ENCODE measurements at regions not wholly inside any gene's neighbourhood (a gene's known extent, or its start where the extent isn't known, plus 50 kb on each side); places are given as distances from the start of the nearest gene placed in this dataset.
"Not testable (repeated sequence)": the region's sequence is repeated elsewhere in the genome, so short reads cannot be mapped to it uniquely, and the experiment has no call there.

- DNase-seq (ENCODE audit: extremely low read depth, insufficient read length); H3K4me3 ChIP-seq (replicated peaks; ENCODE audit: low read depth, low read length); H3K27me3 ChIP-seq (replicated peaks; ENCODE audit: control insufficient read depth, insufficient read depth, low read length); H3K36me3 ChIP-seq (ENCODE audit: control insufficient read depth, insufficient read depth, low read length): not testable (repeated sequence)
These were observed 84.3 kb downstream of the IRS2 start for GRCh38 chr13:109702030-109702597.

GRCh38 chr13:109700176-109700575 lies 86.2 kb downstream of the IRS2 start:
- no peak for DNase-seq (ENCODE audit: extremely low read depth, insufficient read length)
- TF ChIP-seq CTCF (IDR thresholded peaks at IDR 0.05; ENCODE audit: insufficient read depth, low read length, poor library complexity, severe bottlenecking) = no peak
- H3K4me3 ChIP-seq (replicated peaks; ENCODE audit: low read depth, low read length) = no peak overlapping the region
- no peaks in the 10 kb centered on the region; the same call in 1 of the 2 replicates for H3K27me3 ChIP-seq (replicated peaks; ENCODE audit: control insufficient read depth, insufficient read depth, low read length)
- H3K36me3 ChIP-seq (ENCODE audit: control insufficient read depth, insufficient read depth, low read length) = no peaks in the 10 kb centered on the region

GRCh38 chr13:109699628-109700071 lies 86.7 kb downstream of the IRS2 start:
- no peak for TF ChIP-seq CTCF (IDR thresholded peaks at IDR 0.05; ENCODE audit: insufficient read depth, low read length, poor library complexity, severe bottlenecking)
- Histone ChIP-seq H3K4me3 (replicated peaks; ENCODE audit: low read depth, low read length) (no peak overlapping the region), H3K27me3 (replicated peaks; ENCODE audit: control insufficient read depth, insufficient read depth, low read length) (no peaks in the 10 kb centered on the region; the same call in 1 of the 2 replicates), H3K36me3 (ENCODE audit: control insufficient read depth, insufficient read depth, low read length) (no peaks in the 10 kb centered on the region)
- no peak for DNase-seq (ENCODE audit: extremely low read depth, insufficient read length)

GRCh38 chr13:109698779-109699178 lies 87.6 kb downstream of the IRS2 start:
- H3K27me3 ChIP-seq (replicated peaks; ENCODE audit: control insufficient read depth, insufficient read depth, low read length) = no peaks in the 10 kb centered on the region
- H3K36me3 ChIP-seq (ENCODE audit: control insufficient read depth, insufficient read depth, low read length) = no peaks in the 10 kb centered on the region
- DNase-seq (ENCODE audit: extremely low read depth, insufficient read length) = no peak
- no peak for TF ChIP-seq CTCF (IDR thresholded peaks at IDR 0.05; ENCODE audit: insufficient read depth, low read length, poor library complexity, severe bottlenecking)
- H3K4me3 ChIP-seq (replicated peaks; ENCODE audit: low read depth, low read length) = no peak overlapping the region

- Histone ChIP-seq H3K4me3 (replicated peaks; ENCODE audit: low read depth, low read length) (no peak overlapping the region), H3K27me3 (replicated peaks; ENCODE audit: control insufficient read depth, insufficient read depth, low read length) (no peaks in the 10 kb centered on the region), H3K36me3 (ENCODE audit: control insufficient read depth, insufficient read depth, low read length) (no peaks in the 10 kb centered on the region)
- no peak for TF ChIP-seq CTCF (IDR thresholded peaks at IDR 0.05; ENCODE audit: insufficient read depth, low read length, poor library complexity, severe bottlenecking)
- DNase-seq (ENCODE audit: extremely low read depth, insufficient read length) = no peak
These were observed 88.4 kb downstream of the IRS2 start for GRCh38 chr13:109697936-109698335.

- no peak overlapping the region for H3K4me3 ChIP-seq (replicated peaks; ENCODE audit: low read depth, low read length)
- no peaks in the 10 kb centered on the region for H3K27me3 ChIP-seq (replicated peaks; ENCODE audit: control insufficient read depth, insufficient read depth, low read length)
- H3K36me3 ChIP-seq (ENCODE audit: control insufficient read depth, insufficient read depth, low read length) = no peaks in the 10 kb centered on the region
- DNase-seq (ENCODE audit: extremely low read depth, insufficient read length) = no peak
- no peak for TF ChIP-seq CTCF (IDR thresholded peaks at IDR 0.05; ENCODE audit: insufficient read depth, low read length, poor library complexity, severe bottlenecking)
These were observed 90.8 kb downstream of the IRS2 start for GRCh38 chr13:109695402-109696190.
